ENCODE measurements at regions not wholly inside any gene's neighbourhood (a gene's known extent, or its start where the extent isn't known, plus 50 kb on each side); places are given as distances from the start of the nearest gene placed in this dataset.
"Not testable (repeated sequence)": the region's sequence is repeated elsewhere in the genome, so short reads cannot be mapped to it uniquely, and the experiment has no call there.

- DNase-seq = peak; percentile 24
Measured at GRCh38 chr16:76035689-76036088, 241.5 kb upstream of the CNTNAP4 start.

DNA sequence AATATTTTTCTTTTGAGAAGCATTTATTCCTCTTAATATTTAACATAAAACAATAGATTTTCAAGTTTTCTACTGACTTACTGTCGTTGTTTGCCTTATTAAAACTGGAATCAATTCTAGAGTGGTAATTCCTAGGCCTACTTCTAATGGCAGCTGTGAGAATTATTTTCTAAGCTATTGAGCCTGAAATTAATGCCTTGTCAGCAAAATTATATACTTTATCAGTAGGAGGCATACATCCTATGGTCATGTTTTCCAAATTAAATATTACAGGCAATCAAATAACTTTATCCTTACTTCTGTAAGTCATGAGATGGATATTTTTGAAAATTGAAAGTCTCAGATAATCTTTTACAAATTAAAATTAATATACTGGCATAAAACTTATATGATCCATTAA lies 239.1 kb upstream of the CNTNAP4 start:
- DNase-seq = no peak

DNA sequence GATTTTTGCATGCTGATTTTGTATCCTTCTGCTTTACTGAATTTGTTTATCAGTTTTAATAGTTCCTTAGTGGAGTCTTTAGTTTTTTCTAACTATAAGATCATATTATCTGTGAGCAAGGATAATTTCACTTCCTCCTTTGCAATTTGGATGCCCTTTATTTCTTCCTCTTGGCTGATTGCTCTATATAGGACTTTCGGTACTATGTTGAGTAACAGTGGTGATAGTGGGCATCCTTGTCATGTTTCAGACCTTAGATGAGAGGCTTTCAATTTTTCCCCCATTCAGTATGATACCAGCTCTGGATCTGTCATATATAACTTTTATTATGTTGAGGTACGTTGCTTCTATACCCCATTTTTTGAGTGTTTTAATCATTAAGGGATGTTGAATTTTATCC lies 224.5 kb upstream of the CNTNAP4 start:
- DNase-seq = no peak

- no peak for DNase-seq
Measured at GRCh38 chr16:76059186-76059585, 218.0 kb upstream of the CNTNAP4 start.

- DNase-seq = no peak
Measured at GRCh38 chr16:76059701-76060100, 217.5 kb upstream of the CNTNAP4 start.

- DNase-seq = no peak
Measured at GRCh38 chr16:76071690-76072089, 205.5 kb upstream of the CNTNAP4 start.

- no peak for DNase-seq
Measured at GRCh38 chr16:76081967-76082366, 195.2 kb upstream of the CNTNAP4 start.

DNA sequence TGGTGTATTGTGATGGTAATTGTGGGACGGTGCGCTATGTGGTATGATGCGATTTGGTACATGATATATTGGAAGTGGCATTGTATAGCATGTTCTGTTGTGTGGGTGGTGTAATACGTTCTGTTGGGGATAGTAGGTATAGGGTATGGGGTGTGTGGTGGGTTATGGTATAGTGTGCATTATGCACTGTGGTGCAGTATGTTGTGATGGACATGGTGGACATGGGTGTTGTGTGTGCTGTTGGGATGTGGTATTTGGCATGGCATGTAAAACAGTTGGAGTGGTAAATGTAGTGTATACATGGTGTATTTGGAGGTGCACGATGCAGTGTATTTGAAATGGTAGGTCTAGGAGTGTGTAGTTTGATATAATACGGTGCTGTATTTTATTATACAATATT lies 170.6 kb upstream of the CNTNAP4 start:
- DNase-seq = no peak

- no peak for DNase-seq
Measured at GRCh38 chr16:76108460-76108859, 168.7 kb upstream of the CNTNAP4 start.

DNA sequence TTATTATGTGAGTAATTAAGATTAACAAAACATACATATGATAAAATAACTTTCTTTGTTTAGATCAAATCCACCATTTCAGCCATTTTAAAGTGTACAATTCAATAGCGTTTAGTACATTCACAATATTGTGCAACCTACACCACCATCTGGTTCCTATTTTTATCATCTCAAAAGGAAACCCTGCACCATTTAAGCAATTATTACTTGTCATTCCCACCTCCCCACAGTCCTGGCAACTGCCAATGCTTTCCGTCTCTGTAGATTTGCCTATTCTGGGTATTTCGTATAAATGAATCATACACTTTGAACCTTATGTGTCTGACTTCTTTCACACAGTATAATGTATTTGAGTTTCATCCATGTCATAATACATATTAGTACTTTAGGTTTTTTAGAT lies 162.5 kb upstream of the CNTNAP4 start:
- DNase-seq = no peak

GRCh38 chr16:76118344-76118743 lies 158.9 kb upstream of the CNTNAP4 start:
- DNase-seq = no peak

GRCh38 chr16:76121636-76122035 lies 155.6 kb upstream of the CNTNAP4 start:
- DNase-seq = no peak

GRCh38 chr16:76123966-76124365 lies 153.2 kb upstream of the CNTNAP4 start:
- no peak for DNase-seq

- no peak for DNase-seq
Measured at GRCh38 chr16:76125871-76126270, 151.3 kb upstream of the CNTNAP4 start.

GRCh38 chr16:76138056-76138455 lies 139.1 kb upstream of the CNTNAP4 start:
- not testable (repeated sequence) for DNase-seq

- DNase-seq = peak; percentile 1
Measured at GRCh38 chr16:76157629-76158028, 119.6 kb upstream of the CNTNAP4 start.

GRCh38 chr16:76162046-76162445 lies 115.2 kb upstream of the CNTNAP4 start:
- no peak for DNase-seq

GRCh38 chr16:76164970-76165558 lies 112.1 kb upstream of the CNTNAP4 start:
- no peak for DNase-seq

DNA sequence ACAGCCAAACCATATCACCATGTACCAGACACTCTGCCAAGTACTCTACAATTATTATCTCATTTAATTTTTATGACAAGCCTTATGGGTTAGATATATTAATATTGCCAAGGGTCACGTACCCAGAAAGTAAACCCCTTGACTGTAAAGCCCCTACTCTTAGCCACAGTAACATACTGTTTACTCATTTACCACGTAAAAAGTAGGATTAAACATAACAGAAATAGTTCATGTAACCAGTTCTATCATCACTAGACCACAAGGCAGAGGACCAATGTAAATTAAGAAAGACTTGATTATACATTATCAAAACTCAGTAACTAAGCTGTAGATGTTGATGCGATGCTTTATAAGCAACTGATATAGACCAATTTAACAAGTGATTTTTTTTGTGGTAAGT lies 101.5 kb upstream of the CNTNAP4 start:
- no peak for DNase-seq

GRCh38 chr16:76176153-76176552 lies 101.0 kb upstream of the CNTNAP4 start:
- no peak for DNase-seq

GRCh38 chr16:76176616-76177015 lies 100.6 kb upstream of the CNTNAP4 start:
- no peak for DNase-seq

DNA sequence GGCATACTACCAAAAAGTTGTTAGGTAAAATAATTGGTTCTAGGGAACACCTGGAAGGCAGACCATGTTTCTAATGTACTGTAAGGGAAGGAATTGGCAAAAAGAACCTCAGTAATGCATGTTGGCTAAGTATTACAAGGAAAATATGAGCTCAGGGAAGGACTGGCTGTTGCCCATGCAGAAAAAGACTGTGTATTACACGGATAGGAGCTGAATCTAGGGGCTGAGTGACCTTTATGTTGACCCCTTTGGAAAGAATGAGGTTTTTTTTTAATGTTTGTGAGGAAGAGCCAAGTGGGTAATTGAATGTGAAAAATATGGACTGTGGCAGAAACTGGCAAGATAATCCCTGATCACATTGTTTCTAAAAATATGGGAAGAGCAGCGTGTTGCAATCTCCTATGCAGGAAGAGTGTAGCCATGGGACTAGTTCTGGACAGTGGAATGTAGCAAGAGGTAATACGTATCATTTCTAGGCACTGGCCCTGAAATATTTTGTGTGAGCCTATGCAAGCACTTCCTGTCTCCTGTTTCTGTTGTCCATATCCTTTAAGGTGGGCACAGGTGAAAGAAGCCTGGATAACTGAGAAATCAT lies 95.1 kb upstream of the CNTNAP4 start:
- DNase-seq = no peak

DNA sequence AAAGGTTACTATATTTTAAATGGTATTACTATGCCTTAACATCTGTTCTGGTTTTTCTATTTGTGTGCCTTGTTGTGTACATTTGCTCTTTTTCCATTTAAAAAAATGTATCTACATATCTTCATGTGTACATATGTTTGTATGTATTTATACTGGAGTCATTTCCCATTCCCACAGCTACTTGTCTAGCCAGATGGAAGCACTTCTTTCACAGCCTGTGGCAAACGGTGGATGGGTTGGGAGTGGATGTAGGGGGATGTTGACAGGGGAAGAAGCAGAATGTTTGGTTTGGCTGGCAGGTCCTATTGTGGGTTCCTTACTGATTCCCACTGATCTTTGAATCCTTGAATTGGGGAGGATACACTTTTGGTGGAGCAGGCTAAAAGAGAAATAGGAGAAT lies 93.6 kb upstream of the CNTNAP4 start:
- no peak for DNase-seq

- no peak for DNase-seq
Measured at GRCh38 chr16:76190057-76190456, 87.1 kb upstream of the CNTNAP4 start.

DNA sequence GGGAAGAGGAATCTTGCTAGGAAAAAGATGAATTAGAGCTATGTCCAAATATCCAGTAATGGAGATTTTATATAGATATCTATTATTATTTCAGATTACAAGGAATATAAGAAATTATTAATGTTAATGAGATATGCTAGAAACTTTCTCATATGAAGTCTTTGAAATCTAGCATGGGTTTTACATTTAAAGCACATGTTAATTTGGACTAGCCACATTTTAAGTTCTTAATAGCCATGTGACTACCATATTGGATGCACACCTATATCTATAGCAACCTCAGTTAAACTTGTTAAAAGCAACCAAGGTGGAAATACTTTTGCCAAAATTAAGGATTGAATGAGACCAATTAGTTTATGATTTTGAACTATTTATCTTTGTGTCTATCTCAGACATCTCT lies 86.7 kb upstream of the CNTNAP4 start:
- no peak for DNase-seq

All from DMS53 (cell line).